ENCODE measurements at regions not wholly inside any gene's neighbourhood (a gene's known extent, or its start where the extent isn't known, plus 50 kb on each side); places are given as distances from the start of the nearest gene placed in this dataset.

GRCh38 chr6:166713434-166714186 lies 86.6 kb upstream of the RPS6KA2 start:
- TF ChIP-seq CTCF (IDR thresholded peaks at IDR 0.05; ENCODE audit: low read depth, low read length): no peak
- no peak for DNase-seq (ENCODE audit: extremely low read depth, low read depth)

- no peak for DNase-seq (ENCODE audit: extremely low read depth, low read depth)
- TF ChIP-seq CTCF (IDR thresholded peaks at IDR 0.05; ENCODE audit: low read depth, low read length): no peak
These were observed 85.5 kb upstream of the RPS6KA2 start for GRCh38 chr6:166712286-166713228.

DNA sequence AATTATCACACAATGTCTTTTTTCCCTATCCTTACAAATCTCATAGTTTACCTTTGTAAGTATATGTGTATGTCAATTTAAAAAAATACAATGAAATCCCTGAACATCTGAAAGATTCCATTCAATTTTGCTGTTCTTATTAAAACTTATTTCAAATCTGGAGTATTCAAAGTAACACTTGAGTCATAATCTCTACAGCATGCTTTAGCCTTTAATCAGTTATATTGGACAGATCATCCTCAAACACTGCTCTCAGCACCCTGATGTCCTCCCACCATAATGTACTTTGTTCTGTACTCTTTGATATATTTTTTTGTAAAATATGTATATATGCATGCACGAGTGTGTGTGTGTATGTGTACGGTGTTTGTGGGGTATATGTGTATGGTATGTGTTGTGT lies 83.0 kb upstream of the RPS6KA2 start:
- TF ChIP-seq CTCF (IDR thresholded peaks at IDR 0.05; ENCODE audit: low read depth, low read length): no peak
- DNase-seq (ENCODE audit: extremely low read depth, low read depth): no peak

- TF ChIP-seq CTCF (IDR thresholded peaks at IDR 0.05; ENCODE audit: low read depth, low read length): no peak
- no peak for DNase-seq (ENCODE audit: extremely low read depth, low read depth)
These were observed 81.4 kb upstream of the RPS6KA2 start for GRCh38 chr6:166708460-166708859.

DNA sequence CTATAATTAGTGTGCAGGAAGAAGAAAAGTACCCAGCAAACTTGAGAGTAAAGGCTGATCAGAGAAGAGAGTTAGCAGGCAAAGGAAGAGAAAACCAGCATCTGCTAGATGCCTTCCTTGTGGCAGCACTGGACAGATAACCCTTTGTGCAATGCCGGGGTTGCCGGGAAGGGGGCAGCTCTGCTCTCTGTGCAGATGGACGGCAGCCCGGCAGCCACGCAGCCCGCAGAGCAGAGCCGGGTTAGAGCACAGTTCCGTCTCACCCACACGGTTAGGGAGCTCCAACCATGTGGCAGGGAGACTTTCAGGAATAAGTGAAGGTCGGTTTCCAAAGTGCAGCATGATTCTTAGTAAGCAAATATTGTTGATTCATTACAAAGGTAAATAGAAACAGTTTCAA lies 80.0 kb upstream of the RPS6KA2 start:
- DNase-seq (ENCODE audit: extremely low read depth, low read depth): no peak
- TF ChIP-seq CTCF (IDR thresholded peaks at IDR 0.05; ENCODE audit: low read depth, low read length): peak; percentile 10

GRCh38 chr6:166705069-166705468 lies 78.0 kb upstream of the RPS6KA2 start:
- TF ChIP-seq CTCF (IDR thresholded peaks at IDR 0.05; ENCODE audit: low read depth, low read length): no peak
- no peak for DNase-seq (ENCODE audit: extremely low read depth, low read depth)

DNA sequence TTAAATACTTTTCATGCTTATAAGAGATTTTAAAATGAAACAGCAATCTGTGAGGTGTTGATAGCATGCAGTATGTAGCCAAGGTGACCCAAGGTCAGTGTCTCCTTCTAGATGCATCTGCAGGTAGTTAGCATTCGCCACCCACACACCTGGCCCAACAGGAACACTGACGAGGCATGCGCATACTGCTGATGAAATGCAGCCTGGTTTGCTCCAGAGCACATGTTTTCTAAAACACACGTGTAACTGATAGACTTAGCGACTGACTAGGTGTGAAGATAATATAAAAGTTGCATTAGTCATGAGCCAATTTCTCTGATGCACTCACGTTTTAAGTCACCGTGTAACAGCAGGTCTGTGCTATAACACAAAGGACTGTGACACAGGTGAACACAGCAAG lies 77.1 kb upstream of the RPS6KA2 start:
- no peak for DNase-seq (ENCODE audit: extremely low read depth, low read depth)
- no peak for TF ChIP-seq CTCF (IDR thresholded peaks at IDR 0.05; ENCODE audit: low read depth, low read length)
